ENCODE measurements at regions not wholly inside any gene's neighbourhood (a gene's known extent, or its start where the extent isn't known, plus 50 kb on each side); places are given as distances from the start of the nearest gene placed in this dataset. TPM values are rescaled to one million over a fixed set of nuclear protein-coding genes. Genes with fewer than 3 reads are reported as not detected.

Small RNA genes lying in the stretch of these regions (small RNA-seq; reads per million reads assigned to genes)
- not detected for gene RNU6-1222P (ENCODE audit: insufficient read depth)

Measured in H1 (cell line).